GM21447 (cell line): ENCODE measurements at regions not wholly inside any gene's neighbourhood (a gene's known extent, or its start where the extent isn't known, plus 50 kb on each side); places are given as distances from the start of the nearest gene placed in this dataset.
"Not testable (repeated sequence)": the region's sequence is repeated elsewhere in the genome, so short reads cannot be mapped to it uniquely, and the experiment has no call there.

Source experiments
- ATAC-seq: cut with Tn5 transposase; IDR thresholded peaks from one replicate; pipeline ENCODE4 v1.9.1; 2021; ENCODE audit not compliant: unreplicated experiment

DNA sequence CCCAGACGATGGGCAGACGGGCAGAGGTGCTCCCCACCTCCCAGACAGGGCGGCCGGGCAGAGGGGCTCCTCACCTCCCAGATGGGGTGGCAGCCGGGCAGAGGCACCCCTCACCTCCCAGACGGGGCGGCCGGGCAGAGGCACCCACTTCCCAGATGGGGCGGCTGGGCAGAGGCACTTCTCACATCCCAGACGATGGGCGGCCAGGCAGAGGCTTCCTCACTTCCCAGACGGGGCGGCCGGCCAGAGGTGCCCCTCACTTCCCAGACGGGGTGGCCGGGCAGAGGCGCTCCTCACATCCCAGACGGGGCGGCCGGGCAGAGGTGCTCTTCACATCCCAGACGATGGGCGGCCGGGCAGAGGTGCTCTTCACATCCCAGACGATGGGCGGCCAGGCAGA lies 96.6 kb downstream of the ABCC12 start:
- not testable (repeated sequence) for ATAC-seq

DNA sequence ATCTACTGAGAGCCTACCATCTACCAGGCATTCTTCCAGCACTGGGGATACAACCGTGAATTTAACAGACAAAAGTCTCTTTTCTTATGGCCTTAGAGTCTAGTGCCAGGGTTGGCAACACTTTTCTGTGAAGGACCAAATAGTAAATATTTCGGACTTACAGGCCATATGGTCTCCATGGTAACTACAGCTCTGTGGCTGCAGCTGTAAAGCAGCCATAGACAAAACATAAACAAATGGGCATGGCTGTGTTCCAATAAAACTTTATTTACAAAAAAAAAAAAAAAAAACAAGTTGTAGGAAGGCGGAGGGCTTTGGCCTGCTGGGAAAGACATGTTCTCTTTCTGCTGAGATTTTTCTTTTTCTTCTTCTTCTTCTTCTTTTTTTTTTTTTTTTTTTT lies 98.7 kb downstream of the ABCC12 start:
- no peak for ATAC-seq

DNA sequence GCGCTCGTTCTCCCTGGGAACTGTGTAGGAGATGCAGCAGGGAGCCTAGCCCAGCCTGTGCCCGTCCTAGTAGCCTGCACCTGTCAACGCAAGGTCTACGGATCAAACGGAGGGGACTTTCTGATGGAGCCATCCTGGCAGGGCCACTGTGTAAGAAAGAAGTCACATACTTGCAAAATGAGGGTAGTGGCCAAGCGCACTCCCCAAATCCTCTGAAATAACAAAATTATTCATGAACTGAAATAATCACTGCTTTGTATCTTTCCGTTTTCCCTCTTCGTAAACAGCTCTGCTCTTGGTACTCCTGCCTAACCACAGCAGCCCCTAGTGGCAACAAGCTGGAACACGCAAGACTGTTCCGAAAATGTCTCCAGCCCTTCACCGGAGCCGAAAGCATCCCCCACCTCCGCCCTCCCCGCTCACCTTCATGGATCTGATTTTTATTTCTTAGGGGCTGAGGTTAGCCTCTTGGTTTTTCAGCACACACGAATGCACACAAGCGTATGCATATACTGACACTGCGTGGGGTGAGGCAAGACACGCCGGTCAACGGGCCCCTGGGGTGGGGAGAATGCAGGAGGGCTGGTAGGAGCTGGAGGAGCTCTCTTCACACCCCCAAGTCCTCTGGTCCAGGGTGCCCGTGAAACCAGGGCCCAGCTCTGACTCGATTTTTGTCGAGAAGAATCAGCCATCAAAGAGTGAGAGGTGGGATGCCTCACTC lies 100.8 kb downstream of the ABCC12 start:
- ATAC-seq, result peak; percentile 57

DNA sequence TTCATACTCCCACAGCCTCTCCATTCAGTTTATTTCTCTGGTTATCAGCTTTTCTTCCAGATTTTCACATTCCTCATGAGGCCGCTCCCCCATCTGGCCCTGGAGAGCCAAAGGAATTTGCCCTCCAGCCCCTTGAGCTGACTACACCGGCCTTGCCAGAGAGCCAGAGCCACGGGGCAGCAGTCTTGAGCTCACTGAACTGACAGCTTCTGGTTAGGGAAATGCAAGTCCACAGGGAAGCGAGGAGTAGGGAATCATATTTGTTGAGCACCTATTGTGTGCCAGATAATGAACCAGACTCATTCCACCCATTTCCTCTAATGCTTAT lies 102.4 kb downstream of the ABCC12 start:
- ATAC-seq, result no peak

DNA sequence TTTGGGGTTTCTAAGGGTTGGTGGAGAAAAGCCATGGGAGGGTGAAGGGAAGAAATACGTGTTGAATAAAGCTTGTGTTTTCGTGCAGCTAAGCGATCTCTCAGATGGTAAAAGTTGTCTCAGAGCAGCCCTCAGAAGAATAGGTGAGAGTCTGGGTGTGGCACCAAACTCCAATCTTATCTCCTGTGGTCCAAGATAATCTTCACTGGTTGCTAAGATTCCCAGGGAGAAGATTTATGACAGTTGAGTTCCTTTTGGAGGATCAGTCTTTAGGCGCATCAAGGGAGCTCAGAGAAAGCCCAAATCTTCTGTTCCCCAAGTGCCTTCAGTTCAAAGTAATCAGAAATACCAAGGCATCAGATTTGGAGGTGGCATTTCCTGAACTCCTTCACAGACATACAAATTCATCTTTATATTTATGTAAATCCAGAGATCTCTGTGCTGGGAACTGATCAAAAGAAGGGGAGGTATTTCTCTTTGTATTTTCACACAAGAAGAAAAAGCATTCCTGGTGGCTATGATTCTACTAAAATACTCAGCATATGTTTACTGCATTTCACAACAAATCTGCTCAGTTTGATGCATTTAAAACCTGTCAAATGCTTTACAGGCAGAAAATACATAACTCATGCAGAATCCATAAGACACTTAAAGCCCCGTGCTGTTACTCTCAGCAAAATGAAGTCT lies 102.9 kb downstream of the ABCC12 start:
- no peak for ATAC-seq

DNA sequence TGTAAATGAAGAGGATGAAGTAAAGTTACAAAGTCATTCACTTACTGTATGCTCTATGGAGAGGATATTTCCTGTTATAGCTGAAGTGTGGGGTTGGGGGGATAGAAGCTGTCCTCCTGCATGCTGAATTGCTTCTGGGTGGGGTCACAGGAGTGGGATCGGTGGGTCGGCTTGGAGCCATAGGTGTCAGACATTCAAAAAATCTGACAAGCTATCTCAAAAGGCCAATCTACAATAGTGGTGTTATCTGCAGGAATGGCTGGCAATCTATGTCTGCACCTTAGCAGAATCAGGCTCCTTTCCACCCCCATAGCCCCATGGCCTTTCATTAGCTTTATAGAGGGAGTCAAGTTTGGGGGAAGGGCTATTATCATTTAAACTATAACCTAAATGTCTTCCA lies 104.9 kb downstream of the ABCC12 start:
- no peak for ATAC-seq

DNA sequence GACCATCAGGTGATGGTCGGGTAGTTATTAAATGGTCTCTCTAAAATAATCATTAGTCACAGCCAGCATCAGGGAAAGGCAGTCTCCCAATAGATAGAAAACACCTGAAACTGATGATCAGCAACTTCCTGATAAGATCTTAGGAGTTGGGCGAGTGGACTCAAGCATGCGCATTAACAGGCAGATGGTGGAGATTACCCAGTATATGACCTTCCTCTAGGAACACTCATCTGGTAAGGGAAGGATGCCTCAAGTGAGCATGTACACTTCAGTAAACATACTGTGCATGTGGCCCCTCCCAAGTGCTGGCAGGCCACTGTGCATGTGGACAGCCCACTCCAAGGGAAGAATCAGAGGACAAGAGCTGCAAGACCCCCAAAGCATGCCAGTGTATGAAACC lies 105.9 kb downstream of the ABCC12 start:
- no peak for ATAC-seq

DNA sequence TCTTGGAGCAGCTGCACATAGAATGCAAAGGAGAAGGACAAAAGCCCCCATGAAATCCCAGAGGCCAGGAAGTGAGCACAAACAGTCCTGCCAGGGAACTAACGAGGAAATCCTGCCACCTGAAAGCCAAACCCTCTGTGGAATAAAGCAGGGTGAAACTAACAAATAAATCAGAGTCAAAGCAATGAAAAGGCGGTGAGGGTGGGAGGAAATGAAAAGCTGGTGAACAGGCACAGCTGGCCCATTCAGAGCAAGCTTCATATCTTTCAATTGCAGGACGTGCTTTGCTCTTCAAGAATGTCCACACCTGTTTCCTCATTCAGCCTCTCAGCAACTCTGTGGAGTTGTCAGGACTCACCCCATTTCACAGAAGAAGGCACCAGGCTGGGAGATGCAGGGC lies 108.1 kb downstream of the ABCC12 start:
- ATAC-seq, result no peak

DNA sequence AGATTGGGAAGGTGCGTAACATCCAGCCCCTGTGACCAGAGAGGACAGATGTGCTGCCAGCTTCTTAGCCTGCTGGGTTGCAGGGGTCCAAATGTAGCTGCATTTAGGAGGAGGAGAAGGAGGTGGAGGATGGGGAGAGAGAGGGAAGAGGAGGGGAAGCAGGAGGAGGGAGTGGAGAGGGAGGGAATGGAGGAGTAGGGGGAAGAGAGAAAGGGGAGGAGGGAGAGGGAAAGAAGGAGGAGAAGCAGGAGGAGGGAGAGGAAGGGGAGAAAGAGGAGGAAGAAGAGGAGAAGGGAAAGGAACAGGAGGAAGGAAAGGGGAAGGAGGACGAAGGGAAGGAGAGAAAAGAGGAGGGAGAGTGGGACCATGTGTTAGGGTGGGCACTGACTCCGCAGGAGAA lies 108.6 kb downstream of the ABCC12 start:
- no peak for ATAC-seq

DNA sequence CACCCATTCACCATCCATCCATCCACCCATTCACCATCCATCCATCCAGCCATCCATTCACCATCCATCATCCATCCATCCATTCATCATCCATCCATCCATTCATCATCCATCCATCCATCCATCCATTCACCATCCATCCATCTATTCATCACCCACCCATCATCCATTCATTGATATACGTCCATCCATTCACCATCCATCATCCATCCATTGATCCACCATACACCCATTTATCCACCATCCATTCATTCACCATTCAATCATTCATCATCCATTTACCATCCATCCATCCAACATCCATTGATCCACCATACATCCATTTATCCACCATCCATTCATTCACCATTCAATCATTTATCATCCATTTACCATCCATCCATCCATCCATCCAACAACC lies 111.7 kb downstream of the ABCC12 start:
- no peak for ATAC-seq

DNA sequence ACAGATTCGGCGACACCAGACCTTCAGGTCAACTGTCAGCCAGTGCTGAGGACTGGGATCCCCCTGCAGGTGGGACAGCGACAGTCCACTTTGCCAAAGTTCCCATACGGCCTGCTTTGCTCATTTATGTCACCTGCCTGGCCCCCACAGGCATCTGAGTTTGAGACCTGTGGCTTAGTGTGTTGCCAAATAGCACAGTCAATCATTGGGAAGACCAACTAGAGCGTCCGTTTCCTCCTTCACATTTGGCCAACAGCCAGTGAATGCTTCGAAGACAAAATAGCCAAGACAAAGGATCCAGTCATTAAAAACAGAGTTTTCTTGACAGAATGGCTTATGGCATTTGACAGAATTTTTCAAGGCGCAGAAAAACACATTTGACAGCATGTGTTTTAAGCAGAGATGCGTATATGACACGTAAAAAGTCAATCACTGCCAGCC lies 113.8 kb downstream of the ABCC12 start:
- no peak for ATAC-seq

DNA sequence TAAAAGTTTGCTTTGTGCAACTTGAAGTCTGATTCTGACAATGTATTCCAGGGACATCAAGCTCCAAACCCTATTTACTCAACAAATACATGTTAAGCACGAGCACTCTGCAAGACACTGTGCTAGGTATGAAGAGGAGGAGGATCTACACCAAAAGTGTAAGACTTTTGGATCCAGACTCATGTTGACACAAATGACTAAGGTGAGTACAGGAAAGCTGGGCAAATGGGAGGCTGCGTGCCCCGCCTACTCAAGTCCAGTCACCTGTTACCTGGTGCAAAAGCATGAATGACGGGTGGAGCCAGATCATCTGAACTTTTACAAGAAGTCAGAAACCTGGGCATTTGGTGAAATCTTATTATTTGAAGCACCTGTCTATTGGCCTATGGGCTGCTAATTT lies 120.7 kb downstream of the ABCC12 start:
- no peak for ATAC-seq

DNA sequence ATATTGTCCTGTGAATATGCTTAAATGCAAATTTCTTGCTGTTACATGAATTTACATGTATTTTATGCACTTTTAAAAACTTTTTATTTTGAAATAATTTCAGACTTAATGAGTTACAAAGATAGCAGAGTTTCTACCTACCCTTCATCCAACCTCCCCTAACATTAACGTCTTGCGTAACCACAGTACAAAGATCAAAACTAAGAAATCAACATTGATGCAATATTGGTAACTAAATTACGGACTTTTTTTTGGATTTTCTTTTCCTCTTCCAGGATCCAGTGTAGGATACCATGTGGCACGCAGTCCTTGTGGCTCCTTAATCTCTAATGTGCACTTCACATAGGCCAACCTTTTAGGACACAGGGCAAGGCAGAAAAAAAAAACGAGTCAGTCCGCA lies 124.9 kb downstream of the ABCC12 start:
- ATAC-seq, result no peak

DNA sequence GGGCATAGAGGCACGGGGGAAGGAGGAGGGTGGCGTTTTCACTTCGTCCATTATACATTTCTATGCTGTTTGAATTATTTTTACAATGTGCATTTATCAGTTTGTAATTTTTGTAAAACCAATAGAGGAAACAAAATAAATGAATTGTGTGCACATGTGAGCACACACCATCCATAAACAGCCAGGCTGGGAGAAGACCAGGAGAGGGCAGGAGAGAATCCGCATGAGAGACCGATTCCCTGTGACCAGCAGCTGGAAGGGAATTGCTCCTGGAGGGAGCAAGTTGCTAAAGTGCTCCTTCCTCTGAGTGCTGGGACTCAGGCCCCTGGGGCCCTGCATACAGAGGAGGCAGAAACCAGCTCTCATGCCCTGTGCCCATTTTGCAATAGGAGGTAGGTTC lies 126.0 kb downstream of the ABCC12 start:
- ATAC-seq, result no peak

DNA sequence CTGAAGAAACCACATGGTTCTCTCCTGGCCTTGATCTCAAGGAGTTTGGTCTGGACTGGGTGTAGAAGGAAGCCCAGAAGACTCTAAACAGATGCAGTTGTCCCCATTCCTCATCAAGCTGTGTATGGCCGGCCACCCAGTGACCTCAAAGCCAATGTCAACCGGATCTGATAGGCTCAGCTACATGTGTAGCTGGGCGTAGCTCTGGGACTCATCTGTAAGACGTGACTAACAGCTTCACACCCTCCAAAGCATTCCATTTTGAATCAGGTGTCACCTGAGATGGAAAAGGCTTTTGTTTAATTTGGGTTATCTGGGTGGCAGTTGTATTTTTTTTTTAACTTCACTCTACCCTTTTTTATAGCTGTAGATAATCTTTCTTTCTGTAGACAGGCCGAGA lies 130.4 kb downstream of the ABCC12 start:
- ATAC-seq, result no peak

DNA sequence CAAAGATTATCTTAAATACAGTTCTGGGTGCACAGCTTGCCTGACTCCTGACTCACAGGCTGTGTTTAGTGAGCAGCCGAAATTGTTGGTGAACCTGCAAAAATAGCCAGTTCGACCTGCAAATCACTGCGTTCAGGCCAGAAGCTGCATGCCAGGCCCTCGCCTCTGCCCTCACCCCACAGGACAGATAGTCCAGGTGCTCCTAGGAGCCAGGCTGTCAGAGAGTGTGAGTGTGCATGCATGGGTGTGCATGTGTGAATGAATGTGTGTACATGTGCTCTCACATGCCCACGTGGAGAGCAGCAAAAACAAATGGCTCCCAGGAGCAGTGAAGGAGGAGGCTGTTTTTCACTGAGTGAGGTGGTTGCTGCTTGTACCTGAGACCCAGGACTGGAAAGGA lies 131.8 kb downstream of the ABCC12 start:
- ATAC-seq, result no peak

DNA sequence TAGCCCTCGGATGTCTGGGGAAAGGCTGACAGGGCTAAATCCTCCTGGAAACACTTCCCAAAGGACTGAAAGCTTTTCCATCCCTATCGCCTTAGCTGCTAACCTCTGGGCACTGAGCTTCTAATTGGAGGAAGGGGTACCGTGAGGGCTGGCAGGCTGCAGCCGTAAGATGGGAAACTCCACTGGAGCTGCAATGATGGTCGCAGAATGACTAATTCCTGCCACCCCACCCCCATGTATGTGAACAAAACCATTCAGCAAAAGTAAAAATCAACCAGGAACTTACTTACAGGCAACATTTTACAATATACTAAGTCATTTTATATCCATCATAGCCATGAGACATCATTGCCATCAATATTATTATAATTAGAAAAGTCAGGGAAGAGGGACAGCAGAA lies 133.3 kb downstream of the ABCC12 start:
- no peak for ATAC-seq

DNA sequence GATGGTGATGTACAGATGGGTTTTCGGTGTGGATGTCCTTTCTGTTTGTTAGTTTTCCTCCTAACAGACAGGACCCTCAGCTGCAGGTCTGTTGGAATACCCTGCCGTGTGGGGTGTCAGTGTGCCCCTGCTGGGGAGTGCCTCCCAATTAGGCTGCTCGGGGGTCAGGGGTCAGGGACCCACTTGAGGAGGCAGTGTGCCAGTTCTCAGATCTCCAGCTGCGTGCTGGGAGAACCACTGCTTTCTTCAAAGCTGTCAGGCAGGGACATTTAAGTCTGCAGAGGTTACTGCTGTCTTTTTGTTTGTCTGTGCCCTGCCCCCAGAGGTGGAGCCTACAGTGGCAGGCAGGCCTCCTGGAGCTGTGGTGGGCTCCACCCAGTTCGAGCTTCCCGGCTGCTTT lies 135.2 kb downstream of the ABCC12 start:
- ATAC-seq, result not testable (repeated sequence)

DNA sequence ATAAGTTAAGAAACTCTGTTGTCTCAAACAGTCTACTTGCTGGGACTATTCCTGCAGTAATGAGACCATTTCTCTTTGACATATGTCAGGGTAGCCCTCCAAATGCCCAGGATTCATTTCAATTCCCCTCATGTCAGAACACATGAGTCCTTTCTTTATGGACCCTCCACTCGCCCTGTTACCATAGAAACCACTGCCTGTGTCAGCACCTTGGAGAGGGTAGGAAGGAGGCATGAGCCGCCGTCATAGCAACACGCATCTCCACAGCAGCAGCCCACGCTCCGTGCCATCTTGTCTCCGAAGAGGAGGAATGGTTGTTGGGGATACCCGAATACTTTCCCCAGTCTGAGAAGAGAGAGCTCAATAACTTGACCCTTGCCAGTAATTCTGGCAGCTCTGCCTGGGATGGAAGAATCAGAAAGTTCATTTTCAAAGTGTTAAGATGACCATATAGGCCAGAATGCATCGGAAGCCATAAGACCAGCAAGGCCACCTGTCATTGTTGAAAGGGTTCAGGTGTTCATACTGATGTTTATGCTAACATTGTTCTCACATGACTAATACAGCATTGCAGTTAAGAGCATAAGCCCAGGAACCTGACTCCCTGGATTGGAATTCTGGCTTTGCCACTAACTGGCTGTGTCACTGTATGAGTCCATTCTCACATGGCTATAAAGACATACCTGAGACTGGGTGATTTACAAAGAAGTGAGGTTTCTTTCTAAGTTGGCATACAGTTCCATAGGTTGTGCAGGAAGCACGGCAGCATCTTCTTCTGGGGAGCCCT lies 141.3 kb downstream of the ABCC12 start:
- ATAC-seq, result no peak

DNA sequence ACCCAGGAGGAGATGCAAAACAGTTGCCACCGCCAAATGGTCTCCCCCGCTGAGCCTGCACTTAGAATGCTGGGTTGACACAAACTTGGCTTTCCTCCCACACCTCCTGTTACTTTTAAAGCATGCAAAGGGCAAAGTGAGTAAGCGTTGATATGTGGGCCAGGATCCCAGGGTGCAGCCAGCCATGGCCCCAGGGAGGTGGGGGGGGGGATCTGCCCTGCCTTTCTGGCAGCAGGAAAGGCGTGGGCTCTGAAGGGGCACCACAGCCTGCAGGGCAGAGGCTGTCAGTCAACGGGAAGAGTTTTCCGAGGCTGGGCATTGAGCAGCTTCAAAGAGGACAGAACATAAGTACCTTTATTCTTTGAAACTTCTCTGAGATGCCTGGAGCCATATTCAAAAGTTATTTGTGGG lies 142.3 kb downstream of the ABCC12 start:
- no peak for ATAC-seq

DNA sequence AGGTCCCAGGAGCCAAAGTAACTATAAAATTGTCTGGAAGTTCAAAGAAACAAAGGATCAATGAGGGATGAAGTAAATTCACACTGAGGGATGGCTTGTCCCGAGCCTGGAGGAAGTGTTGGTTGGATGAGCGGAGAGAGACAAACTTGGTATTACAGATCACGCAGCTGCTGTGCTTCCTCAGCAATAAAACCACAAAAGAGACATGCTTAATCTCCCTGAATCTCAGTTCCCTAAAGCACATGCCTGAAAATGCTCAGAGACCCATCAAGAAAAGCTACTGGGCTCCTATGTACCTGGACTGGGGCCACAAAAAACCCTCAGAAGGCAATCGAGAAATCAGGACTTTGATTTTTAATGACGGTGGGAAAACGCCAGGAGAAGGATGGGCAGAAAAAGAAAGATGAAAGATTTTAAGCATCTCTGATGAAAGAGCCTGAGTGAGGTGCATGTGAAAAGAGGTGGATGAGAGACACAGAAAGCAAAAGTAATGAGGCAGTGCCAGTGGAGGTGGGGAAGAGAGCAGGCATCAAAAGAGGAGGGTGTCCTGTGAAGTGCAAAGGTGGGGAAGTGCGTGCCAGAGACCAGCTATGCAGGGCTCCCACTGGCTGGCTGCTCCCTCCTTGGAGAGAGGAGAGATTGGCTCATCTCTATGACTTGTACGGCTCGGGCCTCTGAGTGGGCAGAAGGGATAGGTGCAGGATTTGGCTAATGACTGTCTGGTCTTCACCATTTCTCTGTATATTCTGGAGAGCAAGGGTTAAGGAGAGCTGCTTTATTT lies 143.7 kb downstream of the ABCC12 start:
- no peak for ATAC-seq
